ENCODE measurements at regions not wholly inside any gene's neighbourhood (a gene's known extent, or its start where the extent isn't known, plus 50 kb on each side); places are given as distances from the start of the nearest gene placed in this dataset.
"Not testable (repeated sequence)": the region's sequence is repeated elsewhere in the genome, so short reads cannot be mapped to it uniquely, and the experiment has no call there.

DNA sequence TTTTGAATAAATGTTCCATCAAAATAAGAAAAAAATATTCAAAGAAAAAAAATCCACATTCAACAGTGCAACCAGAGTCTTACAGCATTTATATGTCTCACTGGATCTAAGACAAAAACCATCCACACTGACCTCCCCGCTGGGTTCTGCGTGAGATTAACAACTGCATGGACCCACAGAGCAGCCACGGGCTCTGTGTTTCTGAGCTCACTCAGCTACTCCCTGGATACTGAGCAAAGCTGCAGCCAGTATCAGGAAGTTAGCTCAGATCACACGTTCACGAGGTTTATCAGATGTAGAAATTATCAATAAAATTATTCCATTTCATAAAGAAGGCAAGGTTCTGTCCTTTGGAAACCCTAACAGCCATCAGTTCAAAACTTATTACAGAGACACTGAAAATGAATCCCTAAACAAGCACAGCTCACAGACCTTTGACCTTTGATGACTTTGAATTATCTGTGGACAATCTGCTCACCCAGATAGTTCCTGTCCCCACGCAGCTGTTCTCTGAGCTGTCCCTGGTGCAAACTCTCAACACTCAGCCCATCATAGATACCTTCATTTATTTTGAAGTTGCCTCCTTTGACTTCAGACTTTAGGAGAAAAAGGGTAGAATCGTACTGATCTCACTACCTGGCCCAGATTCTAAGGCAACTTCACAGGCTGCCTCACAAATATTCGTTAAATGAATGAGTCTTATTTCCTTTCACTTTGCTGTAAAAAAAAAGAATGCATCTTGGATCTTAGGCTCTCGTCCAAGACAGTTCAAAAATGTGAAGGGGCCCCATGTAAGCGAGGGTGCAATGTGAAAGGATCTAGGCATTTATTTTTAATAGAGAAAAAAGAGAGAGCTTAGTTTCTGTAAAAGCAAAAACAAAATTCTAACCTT is 67.7 kb upstream of the SVIL start:
- intact Hi-C loops (cut with DNase I; ENCODE audit: low total_unique reads) = no loop called here
- TF ChIP-seq, protein P1, sequence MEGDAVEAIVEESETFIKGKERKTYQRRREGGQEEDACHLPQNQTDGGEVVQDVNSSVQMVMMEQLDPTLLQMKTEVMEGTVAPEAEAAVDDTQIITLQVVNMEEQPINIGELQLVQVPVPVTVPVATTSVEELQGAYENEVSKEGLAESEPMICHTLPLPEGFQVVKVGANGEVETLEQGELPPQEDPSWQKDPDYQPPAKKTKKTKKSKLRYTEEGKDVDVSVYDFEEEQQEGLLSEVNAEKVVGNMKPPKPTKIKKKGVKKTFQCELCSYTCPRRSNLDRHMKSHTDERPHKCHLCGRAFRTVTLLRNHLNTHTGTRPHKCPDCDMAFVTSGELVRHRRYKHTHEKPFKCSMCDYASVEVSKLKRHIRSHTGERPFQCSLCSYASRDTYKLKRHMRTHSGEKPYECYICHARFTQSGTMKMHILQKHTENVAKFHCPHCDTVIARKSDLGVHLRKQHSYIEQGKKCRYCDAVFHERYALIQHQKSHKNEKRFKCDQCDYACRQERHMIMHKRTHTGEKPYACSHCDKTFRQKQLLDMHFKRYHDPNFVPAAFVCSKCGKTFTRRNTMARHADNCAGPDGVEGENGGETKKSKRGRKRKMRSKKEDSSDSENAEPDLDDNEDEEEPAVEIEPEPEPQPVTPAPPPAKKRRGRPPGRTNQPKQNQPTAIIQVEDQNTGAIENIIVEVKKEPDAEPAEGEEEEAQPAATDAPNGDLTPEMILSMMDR (IDR thresholded peaks at IDR 0.05) = no peak
- TF ChIP-seq POLR2A (IDR thresholded peaks at IDR 0.05) = no peak
- H3K4me3 ChIP-seq (ENCODE audit: low read depth, poor library complexity, severe bottlenecking) = no peak overlapping the region
- no peak for DNase-seq (ENCODE audit: low spot score in 2 of 2)
- 40 to 42% methylated on average over 10 of the region's 10 CpGs for WGBS, 2 donors

DNA sequence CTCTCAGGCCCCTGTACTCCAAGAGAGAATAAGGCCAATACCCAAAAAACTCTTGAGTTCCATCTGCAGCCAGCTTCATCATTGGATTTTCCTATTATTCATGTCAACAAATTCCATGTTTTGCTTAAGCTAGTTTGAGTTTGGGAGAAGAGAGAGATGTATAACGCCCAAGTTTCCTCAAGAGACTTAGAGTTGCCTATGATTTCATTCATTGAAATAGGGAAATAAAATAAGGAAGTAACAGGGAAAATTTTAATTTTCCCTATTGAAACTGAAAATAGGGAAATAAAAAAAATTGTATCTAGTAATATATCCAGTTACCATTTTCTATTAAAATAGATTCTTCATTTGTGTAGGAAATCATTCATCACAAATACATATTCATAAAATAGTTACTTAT is 66.5 kb upstream of the SVIL start:
- WGBS, 2 donors = 78 to 79% methylated on average over 1 of the region's 1 CpG

DNA sequence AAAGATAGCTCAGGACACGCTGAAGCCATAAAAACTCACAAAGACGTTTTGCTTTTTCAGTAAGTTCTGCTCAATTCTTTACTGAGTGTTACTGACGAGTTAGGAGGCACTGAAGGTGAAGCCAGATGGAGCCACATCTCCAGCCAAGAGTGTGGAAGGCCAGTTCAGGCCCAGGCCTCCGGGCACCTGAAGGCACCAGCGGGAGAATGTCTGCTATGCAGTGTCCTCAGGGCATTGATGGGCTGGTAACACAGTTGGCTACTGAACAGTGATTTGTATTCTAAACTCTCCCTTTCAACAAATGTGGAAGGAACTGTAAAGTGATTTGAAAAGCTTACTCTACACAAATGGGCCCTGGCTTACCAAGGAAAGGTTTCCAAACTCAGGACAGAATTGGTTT is 64.8 kb upstream of the SVIL start:
- no peak for DNase-seq (ENCODE audit: low spot score in 2 of 2)
- intact Hi-C loops (cut with DNase I; ENCODE audit: low total_unique reads) = no loop called here
- H3K4me3 ChIP-seq (ENCODE audit: low read depth, poor library complexity, severe bottlenecking) = no peak overlapping the region
- 33 to 45% methylated on average over 4 to 5 of the region's 5 CpGs for WGBS, 2 donors
- TF ChIP-seq, protein P1 (IDR thresholded peaks at IDR 0.05) = no peak
- no peak for TF ChIP-seq POLR2A (IDR thresholded peaks at IDR 0.05)

More for the DNA sequence above, 66.5 kb upstream of the SVIL start:
- intact Hi-C loops (cut with DNase I; ENCODE audit: low total_unique reads) = no loop called here
- no peak overlapping the region for H3K4me3 ChIP-seq (ENCODE audit: low read depth, poor library complexity, severe bottlenecking)
- DNase-seq (ENCODE audit: low spot score in 2 of 2) = no peak
- no peak for TF ChIP-seq POLR2A (IDR thresholded peaks at IDR 0.05)
- TF ChIP-seq, protein P1 (IDR thresholded peaks at IDR 0.05) = no peak

DNA sequence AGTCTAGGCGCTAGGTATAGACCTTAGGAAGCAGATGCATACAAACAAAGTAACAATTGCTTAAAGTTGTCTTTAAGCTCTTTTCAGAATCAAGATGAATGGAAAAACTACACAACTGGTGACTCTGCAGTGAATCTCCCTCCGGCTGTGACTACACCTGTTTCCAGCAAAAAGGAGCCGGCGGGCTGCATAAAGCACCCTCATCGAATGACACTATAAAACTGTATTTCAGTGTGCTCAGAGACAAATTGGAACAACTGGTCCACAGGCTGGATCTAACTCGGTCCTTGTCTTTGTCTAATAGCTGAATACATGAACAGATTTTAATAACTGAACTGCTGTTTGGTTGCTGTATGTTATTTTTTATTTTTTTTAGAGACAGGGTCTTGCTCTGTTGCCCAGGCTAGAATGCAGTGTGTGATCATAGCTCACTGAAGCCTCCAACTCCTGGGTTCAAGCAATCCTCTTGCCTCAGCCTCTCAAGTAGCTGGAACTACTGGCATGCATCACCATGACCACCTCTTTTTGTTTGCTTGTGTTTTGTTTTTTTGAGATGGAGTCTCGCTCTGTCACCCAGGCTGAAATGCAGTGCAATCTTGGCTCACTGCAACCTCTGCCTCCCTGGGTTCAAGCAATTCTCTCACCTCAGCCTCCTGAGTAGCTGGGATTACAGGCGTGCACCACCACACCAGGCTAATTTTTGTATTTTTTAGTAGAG is 64.2 kb upstream of the SVIL start:
- DNase-seq (ENCODE audit: low spot score in 2 of 2) = no peak
- WGBS, 2 donors = 87 to 88% methylated on average over 8 of the region's 8 CpGs
- intact Hi-C loops (cut with DNase I; ENCODE audit: low total_unique reads) = no loop called here
- TF ChIP-seq, protein P1 (IDR thresholded peaks at IDR 0.05) = no peak
- no peak overlapping the region for H3K4me3 ChIP-seq (ENCODE audit: low read depth, poor library complexity, severe bottlenecking)

DNA sequence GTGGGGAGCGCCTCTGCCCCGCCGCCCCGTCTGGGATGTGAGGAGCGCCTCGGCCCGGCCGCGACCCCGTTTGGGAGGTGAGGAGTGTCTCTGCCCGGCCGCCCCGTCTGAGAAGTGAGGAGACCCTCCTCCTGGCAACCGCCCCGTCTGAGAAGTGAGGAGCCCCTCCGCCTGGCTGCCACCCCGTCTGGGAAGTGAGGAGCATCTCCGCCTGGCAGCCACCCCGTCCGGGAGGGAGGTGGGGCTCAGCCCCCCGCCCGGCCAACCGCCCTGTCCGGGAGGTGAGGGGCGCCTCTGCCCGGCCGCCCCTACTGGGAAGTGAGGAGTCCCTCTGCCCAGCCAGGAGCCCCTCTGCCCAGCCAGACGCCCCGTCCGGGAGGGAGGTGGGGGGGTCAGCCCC is 61.8 kb upstream of the SVIL start:
- H3K4me3 ChIP-seq (ENCODE audit: low read depth, poor library complexity, severe bottlenecking); intact Hi-C loops (cut with DNase I; ENCODE audit: low total_unique reads); DNase-seq (ENCODE audit: low spot score in 2 of 2): not testable (repeated sequence)
- 98% methylated on average over 15 of the region's 30 CpGs for WGBS, 2 donors

- TF ChIP-seq, protein P1 (IDR thresholded peaks at IDR 0.05) = no peak
- no peak for TF ChIP-seq POLR2A (IDR thresholded peaks at IDR 0.05)
Observed at GRCh38 chr10:29694121-29694520, 59.4 kb upstream of the SVIL start.

More at GRCh38 chr10:29694121-29694520, 59.4 kb upstream of the SVIL start:
- intact Hi-C loops (cut with DNase I; ENCODE audit: low total_unique reads) = no loop called here
- DNase-seq (ENCODE audit: low spot score in 2 of 2) = no peak
- H3K4me3 ChIP-seq (ENCODE audit: low read depth, poor library complexity, severe bottlenecking) = no peak overlapping the region
- WGBS, 2 donors = 79 to 81% methylated on average over 3 of the region's 3 CpGs

Data from lower leg skin (tissue), 4 donors.